ENCODE measurements at regions not wholly inside any gene's neighbourhood (a gene's known extent, or its start where the extent isn't known, plus 50 kb on each side); places are given as distances from the start of the nearest gene placed in this dataset.

GRCh38 chr2:52107124-52107523, 1075.2 kb upstream of the NRXN1 start:
- TF ChIP-seq CTCF (conservative IDR thresholded peaks at IDR 0.05; ENCODE audit: low read depth in 2 of 2), result no peak
- TF ChIP-seq EZH2phosphoT487 (IDR thresholded peaks at IDR 0.05; ENCODE audit: unreplicated experiment), result no peak
- no peak for TF ChIP-seq JUNB (IDR thresholded peaks at IDR 0.05; ENCODE audit: unreplicated experiment)
- no peak for TF ChIP-seq POLR2AphosphoS5 (IDR thresholded peaks at IDR 0.05; ENCODE audit: low read depth)
- TF ChIP-seq EZH2 (IDR thresholded peaks at IDR 0.05; ENCODE audit: low read depth, unreplicated experiment), result no peak
- TF ChIP-seq REST (IDR thresholded peaks at IDR 0.05; ENCODE audit: unreplicated experiment), result no peak
- no peak for TF ChIP-seq ZNF462 (CRISPR knock-in tag; IDR thresholded peaks at IDR 0.05)
- no peak for TF ChIP-seq NANOG (IDR thresholded peaks at IDR 0.05; ENCODE audit: borderline replicate concordance)
- TF ChIP-seq ZNF114 (CRISPR knock-in tag; IDR thresholded peaks at IDR 0.05), result no peak
- no peak for TF ChIP-seq CREB1 (CRISPR knock-in tag; IDR thresholded peaks at IDR 0.05; ENCODE audit: low read depth)
- TF ChIP-seq ETS1 (IDR thresholded peaks at IDR 0.05), result no peak
- no peak for TF ChIP-seq ZNF331 (CRISPR knock-in tag; IDR thresholded peaks at IDR 0.05; ENCODE audit: low read depth)

All from GM23338 (cell line).